Endothelial cell (in vitro differentiated cells): ENCODE measurements at regions not wholly inside any gene's neighbourhood (a gene's known extent, or its start where the extent isn't known, plus 50 kb on each side); places are given as distances from the start of the nearest gene placed in this dataset.

Source experiments
- DNase-seq: peaks from one replicate; pipeline ENCODE4 v3.0.0; 2021; ENCODE audit warnings: low spot score
- H3K27ac Mint-ChIP-seq: one replicate; pipeline ENCODE4 v1.8.0; 2021; ENCODE audit warnings: mixed read lengths, inconsistent platforms; ENCODE audit not compliant: unreplicated experiment
- H3K27me3 Mint-ChIP-seq: one replicate; pipeline ENCODE4 v1.8.0; 2021; ENCODE audit warnings: mild to moderate bottlenecking, moderate library complexity, mixed read lengths, inconsistent platforms; ENCODE audit not compliant: unreplicated experiment
- H3K36me3 Mint-ChIP-seq: one replicate; pipeline ENCODE4 v1.8.0; 2021; ENCODE audit warnings: mild to moderate bottlenecking, low read depth, mixed read lengths, inconsistent platforms; ENCODE audit not compliant: unreplicated experiment
- H3K4me1 Mint-ChIP-seq: one replicate; pipeline ENCODE4 v1.8.0; 2021; ENCODE audit warnings: mild to moderate bottlenecking, mixed read lengths, inconsistent platforms; ENCODE audit not compliant: unreplicated experiment
- H3K4me3 Mint-ChIP-seq: one replicate; pipeline ENCODE4 v1.8.0; 2021; ENCODE audit warnings: mild to moderate bottlenecking, mixed read lengths, inconsistent platforms; ENCODE audit not compliant: unreplicated experiment
- H3K9me3 Mint-ChIP-seq: one replicate; pipeline ENCODE4 v1.8.0; 2021; ENCODE audit warnings: mixed read lengths, inconsistent platforms; ENCODE audit not compliant: unreplicated experiment
- TF ChIP-seq, protein P1 (sequence below): fragments of 200-600 bp; sonication (generic); IDR thresholded peaks from one replicate; pipeline ENCODE4 v1.5.0; 2021; ENCODE audit warnings: antibody characterized with exemption; ENCODE audit not compliant: unreplicated experiment

DNA sequence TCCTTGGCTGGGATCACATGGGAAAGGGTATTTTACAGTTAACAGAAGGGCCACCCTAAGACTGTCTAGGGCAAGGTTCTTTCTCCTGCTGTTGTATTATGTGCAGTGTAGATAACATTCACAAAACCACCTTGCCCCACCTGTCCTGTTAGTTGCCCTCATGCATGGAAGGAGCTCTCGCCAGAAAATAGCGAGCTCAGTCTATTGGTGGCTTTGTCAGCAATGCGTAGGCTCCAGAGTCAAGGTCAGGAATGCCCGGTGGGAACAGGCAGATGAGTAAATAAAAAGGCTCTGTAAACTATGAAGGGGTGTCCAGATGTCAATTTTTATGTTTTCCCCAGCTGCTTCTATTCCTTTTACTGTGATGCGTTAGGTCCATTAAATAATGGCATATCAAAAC is 107.1 kb upstream of the WDR11 start:
- no peaks in the 10 kb centered on the region for H3K36me3 Mint-ChIP-seq
- no peak overlapping the region for H3K4me3 Mint-ChIP-seq
- DNase-seq, result no peak
- H3K27ac Mint-ChIP-seq, result no peak overlapping the region
- H3K9me3 Mint-ChIP-seq, result no peaks in the 10 kb centered on the region
- H3K27me3 Mint-ChIP-seq, result peaks cover 3% of the 10 kb centered on the region
- TF ChIP-seq, protein P1, sequence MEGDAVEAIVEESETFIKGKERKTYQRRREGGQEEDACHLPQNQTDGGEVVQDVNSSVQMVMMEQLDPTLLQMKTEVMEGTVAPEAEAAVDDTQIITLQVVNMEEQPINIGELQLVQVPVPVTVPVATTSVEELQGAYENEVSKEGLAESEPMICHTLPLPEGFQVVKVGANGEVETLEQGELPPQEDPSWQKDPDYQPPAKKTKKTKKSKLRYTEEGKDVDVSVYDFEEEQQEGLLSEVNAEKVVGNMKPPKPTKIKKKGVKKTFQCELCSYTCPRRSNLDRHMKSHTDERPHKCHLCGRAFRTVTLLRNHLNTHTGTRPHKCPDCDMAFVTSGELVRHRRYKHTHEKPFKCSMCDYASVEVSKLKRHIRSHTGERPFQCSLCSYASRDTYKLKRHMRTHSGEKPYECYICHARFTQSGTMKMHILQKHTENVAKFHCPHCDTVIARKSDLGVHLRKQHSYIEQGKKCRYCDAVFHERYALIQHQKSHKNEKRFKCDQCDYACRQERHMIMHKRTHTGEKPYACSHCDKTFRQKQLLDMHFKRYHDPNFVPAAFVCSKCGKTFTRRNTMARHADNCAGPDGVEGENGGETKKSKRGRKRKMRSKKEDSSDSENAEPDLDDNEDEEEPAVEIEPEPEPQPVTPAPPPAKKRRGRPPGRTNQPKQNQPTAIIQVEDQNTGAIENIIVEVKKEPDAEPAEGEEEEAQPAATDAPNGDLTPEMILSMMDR, result no peak
- H3K4me1 Mint-ChIP-seq, result no peaks in the 10 kb centered on the region

GRCh38 chr10:120746001-120746777 is 105.0 kb upstream of the WDR11 start:
- Mint-ChIP-seq H3K4me1 (no peaks in the 10 kb centered on the region), H3K9me3 (no peaks in the 10 kb centered on the region), H3K27ac (no peak overlapping the region), H3K27me3 (peaks cover 2% of the 10 kb centered on the region), H3K4me3 (no peak overlapping the region), H3K36me3 (no peaks in the 10 kb centered on the region)
- no peak for DNase-seq
- TF ChIP-seq, protein P1, result no peak

DNA sequence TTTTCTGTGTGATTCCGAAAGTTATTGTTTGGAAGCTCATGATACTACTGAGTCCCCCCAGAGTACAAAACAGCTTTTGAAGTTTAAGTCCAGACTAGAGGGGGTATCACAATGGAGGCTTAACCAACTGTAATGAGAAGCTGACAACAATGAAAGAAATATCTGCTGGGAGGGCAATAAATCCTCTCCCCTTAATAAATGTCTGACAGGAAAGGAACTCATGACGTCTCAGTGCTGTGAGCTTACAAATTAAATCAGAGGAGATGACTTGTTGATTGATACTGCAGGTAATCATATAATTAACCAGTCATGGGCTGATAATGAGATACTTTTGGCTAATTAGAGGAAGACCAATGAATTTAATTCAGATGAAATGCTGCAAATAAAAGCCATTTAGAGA is 102.6 kb upstream of the WDR11 start:
- H3K4me3 Mint-ChIP-seq, result no peak overlapping the region
- no peak for DNase-seq
- H3K9me3 Mint-ChIP-seq, result no peaks in the 10 kb centered on the region
- TF ChIP-seq, protein P1, result no peak
- no peaks in the 10 kb centered on the region for H3K4me1 Mint-ChIP-seq
- H3K27me3 Mint-ChIP-seq, result peaks cover 2% of the 10 kb centered on the region
- H3K36me3 Mint-ChIP-seq, result no peaks in the 10 kb centered on the region
- no peak overlapping the region for H3K27ac Mint-ChIP-seq

- H3K27ac Mint-ChIP-seq, result no peak overlapping the region
- DNase-seq, result no peak
- H3K4me3 Mint-ChIP-seq, result no peak overlapping the region
- TF ChIP-seq, protein P1, result no peak
- no peaks in the 10 kb centered on the region for H3K36me3 Mint-ChIP-seq
- no peaks in the 10 kb centered on the region for H3K9me3 Mint-ChIP-seq
- no peaks in the 10 kb centered on the region for H3K4me1 Mint-ChIP-seq
- no peaks in the 10 kb centered on the region for H3K27me3 Mint-ChIP-seq
These were observed 102.1 kb upstream of the WDR11 start for GRCh38 chr10:120749072-120749471.

- no peak for DNase-seq
- no peaks in the 10 kb centered on the region for H3K9me3 Mint-ChIP-seq
- no peaks in the 10 kb centered on the region for H3K27me3 Mint-ChIP-seq
- TF ChIP-seq, protein P1, result no peak
- H3K4me1 Mint-ChIP-seq, result no peaks in the 10 kb centered on the region
- H3K27ac Mint-ChIP-seq, result no peak overlapping the region
- H3K36me3 Mint-ChIP-seq, result no peaks in the 10 kb centered on the region
- H3K4me3 Mint-ChIP-seq, result no peak overlapping the region
These were observed 101.2 kb upstream of the WDR11 start for GRCh38 chr10:120749856-120750566.
